T1000 (cell line): ENCODE measurements at regions not wholly inside any gene's neighbourhood (a gene's known extent, or its start where the extent isn't known, plus 50 kb on each side); places are given as distances from the start of the nearest gene placed in this dataset.
"Not testable (repeated sequence)": the region's sequence is repeated elsewhere in the genome, so short reads cannot be mapped to it uniquely, and the experiment has no call there.

Source experiments
- DNase-seq: peaks from one replicate; lab custom pipeline; 2025; ENCODE audit warnings: mixed read lengths; lab: John Stamatoyannopoulos, UW

DNA sequence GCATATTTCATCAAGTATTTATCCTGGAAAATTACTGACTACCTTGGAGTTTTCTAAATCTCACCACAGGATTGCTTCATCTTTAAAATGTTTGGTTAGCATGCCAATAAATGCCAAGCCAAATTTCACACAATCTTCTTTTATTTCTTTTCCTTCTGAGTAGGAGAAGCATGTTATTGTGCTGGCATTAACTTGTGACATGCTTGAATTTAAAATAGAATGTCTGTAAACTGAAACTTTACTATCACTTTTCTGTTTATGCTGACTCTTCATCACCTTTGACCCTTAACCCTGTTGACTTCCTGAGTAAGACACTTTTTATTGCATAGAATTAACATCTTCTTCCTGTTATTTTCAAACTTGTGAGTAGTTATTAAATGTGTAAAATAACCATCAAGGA, 56.2 kb upstream of the LRRTM4 start:
- DNase-seq = no peak

DNA sequence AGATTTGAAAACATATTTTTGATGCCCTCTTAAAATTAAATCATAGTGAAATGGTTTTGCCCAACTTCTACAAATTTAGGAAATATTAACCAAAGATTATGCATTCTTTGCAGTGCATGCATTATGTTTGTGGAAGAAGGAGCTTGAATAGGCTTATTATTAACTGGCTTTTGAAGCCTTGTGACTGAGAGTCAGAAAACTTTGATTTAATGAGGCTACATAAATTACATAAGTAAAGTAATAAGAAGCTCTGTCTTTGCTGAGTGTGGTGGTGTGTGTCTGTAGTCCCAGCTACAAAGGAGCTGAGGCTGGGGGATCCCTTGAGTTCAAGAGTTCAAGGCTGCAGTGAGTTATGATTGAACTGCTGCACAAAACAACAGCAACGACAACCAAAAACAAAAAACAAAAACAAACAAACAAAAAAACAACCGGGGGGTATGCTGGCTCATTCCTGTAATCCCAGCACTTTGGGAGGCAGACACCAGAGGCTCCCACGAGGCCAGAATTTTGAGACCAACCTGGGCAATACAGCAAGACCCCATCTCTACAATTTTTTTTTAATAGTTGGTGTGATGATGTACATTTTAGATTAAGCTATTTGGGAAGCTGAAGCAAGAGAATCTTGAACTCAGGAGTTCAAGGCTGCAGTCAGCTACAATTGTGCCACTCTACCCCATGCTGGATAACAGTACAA, 57.0 kb upstream of the LRRTM4 start:
- no peak for DNase-seq

DNA sequence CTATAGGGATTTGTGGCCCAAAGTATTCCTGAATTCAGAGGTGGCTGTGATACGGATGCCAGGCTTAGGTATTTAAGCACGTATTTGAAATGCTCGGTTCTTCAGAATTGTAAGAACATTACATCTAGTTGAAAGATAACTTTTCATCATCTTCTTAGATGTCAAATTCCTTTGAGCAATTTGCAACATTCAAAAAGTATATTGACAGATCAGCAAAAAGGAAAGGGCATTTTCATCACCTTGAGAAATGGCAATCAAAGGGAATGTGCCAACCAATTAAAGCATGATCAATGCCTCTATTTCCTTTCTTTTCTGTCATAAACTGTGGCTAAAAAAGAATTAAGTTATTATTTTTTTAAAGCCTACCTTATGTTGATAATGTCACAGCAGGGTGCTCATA, 66.3 kb upstream of the LRRTM4 start:
- DNase-seq = no peak

DNA sequence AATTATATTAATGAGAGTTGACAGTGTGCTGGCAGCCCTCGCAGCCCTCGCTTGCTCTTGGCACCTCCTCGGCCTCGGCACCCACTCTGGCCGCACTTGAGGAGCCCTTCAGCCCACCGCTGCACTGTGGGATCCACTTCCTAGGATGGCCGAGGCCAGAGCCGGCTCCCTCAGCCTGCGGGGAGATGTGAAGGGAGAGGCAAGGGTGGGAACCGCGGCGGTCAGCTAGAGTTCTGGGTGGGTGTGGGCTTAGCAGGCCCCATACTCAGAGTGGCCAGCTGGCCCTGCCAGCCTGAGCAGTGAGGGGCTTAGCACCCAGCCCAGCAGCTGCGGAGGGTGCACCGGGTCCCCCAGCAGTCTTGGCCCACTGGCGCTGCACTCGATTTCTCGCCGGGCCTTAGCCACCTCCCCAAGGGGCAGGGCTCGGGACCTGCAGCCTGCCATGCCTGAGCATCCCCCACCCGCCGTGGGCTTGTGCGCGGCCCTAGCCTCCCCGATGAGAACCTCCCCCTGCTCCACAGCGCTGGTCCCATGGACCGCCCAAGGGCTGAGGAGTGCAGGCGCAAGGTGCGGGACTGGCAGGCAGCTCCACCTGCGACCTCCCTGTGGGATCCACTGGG, 68.2 kb upstream of the LRRTM4 start:
- DNase-seq = no peak

DNA sequence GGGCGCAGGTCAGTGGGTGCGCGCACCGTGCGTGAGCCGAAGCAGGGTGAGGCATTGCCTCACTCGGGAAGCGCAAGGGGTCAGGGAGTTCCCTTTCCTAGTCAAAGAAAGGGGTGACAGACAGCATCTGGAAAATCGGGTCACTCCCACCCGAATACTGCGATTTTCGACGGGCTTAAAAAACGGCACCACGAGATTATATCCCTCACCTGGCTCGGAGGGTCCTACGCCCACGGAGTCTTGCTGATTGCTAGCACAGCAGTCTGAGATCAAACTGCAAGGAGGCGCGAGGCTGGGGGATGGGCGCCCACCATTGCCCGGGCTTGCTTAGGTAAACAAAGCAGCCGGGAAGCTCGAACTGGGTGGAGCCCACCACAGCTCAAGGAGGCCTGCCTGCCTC, 70.8 kb upstream of the LRRTM4 start:
- DNase-seq = not testable (repeated sequence)

DNA sequence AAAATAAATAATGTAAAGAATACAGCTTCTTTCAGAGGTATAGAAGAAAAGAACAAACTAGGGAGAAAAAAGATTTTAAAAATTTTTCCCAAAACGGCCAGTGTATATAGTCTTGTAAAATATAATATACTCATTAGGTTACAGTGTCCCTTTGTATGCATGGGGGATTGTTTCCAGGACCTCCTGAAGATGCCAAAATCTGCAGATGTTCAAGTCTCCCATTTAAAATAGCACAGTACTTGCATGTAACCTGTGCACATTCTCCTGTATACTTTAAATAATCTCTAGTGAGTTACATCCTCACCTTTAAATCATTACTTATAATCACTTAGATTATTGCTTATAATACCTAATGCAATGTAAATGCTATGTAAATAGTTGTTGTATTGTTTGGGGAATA, 80.6 kb upstream of the LRRTM4 start:
- DNase-seq = no peak

DNA sequence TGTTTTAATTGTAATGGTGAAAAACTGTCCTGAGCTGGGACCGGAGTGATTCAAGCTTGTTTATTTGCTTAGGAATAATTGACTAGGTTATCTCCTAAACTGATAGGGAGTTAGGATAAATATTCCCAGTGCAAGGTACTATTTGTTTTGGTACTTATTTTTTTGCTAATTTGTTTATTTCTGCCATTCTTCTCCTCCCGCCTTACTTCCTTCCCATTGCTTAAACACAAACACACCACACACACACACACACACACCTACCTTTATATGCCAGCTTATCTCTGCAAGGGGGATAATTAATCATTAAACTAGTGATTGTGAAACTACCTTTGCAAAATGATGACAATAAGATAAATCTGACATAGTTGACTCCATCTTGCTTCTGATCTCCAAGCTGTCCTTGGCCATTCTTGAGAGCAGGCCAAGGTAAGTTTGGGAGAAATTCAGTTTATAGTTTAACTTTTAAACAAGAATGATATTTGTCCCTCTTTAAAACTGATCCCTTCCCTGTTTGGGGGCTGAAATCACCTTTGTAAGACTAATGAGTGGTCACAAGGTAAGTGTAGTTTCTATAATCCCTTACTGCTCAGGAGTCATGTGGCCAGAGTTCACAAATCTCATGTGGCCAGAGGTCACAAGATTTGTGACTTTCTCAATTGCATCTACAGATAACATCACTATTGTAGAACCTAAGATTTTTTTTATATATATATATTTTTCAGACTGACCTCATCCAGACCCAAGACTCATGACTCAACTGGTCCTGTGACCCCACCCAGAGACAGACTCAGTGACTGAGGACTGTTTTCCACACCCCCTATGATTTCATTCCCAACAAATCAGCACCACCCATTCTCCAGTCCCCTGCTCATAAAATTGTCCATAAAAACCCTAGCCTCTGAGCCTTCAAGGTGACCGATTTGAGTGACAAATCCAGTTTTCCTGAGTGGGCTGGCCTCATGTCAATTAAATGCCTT, 83.1 kb upstream of the LRRTM4 start:
- no peak for DNase-seq

DNA sequence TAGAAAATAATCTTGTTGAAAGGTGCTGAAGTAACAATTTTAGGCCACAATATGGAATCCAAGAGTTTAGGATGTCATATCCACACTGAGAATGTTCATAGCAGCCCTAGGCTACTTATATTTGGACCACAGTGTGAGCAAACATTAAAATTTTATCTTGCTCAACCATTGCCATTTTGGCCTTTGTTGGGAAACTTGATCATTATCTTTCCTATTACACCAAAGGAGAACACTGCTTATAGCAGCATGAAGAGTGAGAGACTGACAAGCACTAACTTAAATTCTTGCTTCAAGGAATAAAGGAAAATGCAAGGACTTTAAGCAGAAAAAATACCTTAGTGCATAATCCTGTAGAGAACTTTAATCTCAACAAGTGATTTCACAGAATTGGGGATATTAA, 86.3 kb upstream of the LRRTM4 start:
- no peak for DNase-seq

DNA sequence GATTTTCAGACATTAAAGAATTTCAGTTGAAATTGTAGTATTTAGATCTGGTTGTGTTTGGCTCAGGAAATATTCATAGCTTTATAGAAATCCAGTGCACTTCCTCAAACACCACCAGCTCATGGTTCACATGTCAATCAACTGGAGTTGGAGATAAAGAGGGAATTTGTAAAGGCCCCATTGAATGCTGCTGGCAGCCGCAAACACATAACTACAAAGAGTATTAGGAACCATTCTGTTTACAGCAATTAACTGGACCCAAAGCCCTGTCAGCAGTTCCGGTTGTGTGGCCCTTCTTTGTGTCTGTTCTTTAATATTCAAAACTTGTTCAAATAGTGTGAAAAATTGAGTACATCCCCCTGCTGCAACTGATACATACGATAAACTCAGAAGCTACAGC, 107.4 kb upstream of the LRRTM4 start:
- DNase-seq = no peak

DNA sequence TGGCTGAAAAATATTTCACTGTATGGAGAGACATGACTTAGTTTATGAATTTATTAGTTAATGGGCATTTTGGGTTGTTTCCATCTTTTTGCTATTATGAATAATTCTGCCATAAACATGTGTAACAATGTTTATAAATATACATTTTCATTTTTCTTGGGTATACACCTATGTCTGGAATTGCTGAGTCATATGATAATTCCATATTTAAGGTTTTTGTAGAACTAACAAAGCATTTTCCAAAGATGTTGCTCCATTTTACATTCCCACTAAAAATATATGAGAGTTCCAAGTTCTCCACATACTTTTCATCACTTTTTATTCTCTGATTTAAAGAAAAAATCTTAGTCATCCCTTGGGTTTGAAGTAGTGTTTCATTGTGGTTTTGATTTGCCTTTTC, 108.8 kb upstream of the LRRTM4 start:
- DNase-seq = no peak

DNA sequence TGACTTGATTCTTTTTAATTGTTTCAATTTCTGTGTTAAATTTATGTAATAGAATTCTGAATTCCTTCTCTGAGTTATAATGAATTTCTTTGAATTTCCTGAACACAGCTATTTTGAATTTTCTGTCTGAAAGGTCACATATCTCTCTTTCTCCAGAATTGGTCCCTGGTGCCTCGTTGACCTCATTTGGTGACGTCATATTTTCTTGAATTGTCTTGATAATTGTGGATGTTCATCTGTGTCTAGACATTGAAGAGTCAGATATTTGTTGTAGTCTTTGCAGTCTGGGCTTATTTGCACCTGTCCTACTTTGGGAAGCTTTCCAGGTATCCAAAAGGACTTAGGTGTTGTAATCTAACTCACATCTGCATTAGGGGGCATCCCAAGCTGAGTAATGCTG, 111.4 kb upstream of the LRRTM4 start:
- no peak for DNase-seq

DNA sequence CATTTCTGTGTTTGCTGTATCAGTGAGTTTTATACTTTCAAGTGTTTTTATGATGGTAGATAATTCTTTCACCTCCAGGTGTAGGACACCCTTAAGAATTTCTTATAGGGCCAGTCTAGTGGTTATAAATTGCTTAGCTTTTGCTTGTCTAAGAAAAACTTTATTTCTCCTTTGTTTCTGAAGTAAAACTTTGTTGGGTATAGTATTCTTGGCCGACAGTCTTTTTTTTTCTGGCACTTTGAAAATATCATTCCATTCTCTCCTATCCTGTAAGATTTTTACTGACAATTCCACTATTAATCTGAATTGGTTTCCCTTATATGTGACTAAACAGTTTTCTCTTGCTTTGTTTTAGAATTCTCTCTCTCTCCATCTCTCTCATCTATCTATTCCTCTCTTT, 118.7 kb upstream of the LRRTM4 start:
- no peak for DNase-seq

DNA sequence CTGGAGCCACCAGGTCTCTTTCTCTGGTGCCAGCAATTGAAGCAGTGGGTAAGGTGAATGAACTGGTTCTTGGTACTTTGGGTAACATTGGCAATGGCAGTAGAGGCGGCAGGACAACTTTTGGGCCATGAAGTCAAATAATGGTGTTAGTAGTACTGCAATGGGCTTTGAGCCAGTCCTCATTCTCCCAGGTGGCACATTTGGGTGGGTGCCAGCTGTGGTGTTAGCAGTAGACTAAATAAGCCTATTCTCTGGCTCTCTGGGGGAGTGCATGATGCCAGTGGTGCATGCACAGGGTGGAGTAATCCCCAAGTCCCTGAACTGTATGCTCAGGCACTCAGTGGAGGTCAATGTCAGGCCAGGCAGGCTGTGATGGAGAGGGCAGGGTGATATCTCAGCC, 120.2 kb upstream of the LRRTM4 start:
- no peak for DNase-seq

DNA sequence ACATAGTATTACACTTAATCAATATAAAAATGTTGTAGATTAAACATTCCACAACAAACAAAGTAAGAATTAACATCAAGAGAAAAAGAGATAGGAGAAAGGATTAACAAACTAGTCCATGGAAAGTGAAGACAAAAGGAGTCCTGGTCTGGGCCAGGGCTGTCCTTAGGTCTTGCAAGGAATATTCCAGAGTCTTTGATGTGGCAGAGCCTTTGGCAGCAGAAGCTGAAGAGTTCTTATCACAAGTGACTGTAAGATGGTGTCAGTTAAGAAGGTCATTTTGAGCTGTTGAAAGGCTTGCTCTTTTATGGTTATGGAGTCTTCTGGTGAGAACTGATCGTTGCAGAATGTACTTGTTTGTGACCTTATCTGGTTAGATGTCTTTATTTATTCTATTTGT, 127.7 kb upstream of the LRRTM4 start:
- DNase-seq = no peak

DNA sequence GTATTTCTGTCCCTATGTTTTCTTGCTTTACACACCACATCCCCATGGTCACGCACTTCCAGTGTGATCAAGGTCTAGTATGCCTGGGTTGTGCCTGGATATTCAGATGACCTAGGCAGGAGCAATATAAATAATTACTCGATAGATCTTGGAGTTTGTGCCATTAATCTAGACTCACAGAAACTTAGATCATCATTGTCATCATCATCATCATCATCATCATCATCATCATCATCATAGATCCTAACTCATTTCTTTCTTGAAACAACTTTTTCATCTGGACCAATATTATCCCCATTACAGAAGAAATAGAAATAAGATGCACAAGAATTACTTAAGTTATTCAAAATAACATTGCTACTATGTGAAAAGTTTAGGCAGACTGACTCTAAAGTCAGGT, 130.3 kb upstream of the LRRTM4 start:
- no peak for DNase-seq

DNA sequence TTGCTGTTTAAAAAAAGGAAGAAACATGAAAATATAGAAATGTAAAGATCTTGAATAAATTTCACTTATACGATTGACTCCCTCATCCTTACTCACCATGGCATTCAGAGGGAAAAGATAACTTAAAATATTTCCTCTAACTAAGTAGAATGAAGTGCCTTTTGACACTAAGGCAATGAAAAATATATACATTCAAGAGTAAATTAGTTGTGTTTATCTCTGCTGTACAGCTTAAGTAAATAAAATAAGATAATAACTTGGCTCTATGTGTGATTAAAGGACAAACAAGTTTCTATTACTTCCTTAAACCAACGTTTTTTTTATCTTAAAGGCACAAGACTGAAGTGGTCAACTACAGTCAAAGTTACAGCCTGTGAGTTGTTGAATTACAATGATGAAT, 142.3 kb upstream of the LRRTM4 start:
- no peak for DNase-seq

DNA sequence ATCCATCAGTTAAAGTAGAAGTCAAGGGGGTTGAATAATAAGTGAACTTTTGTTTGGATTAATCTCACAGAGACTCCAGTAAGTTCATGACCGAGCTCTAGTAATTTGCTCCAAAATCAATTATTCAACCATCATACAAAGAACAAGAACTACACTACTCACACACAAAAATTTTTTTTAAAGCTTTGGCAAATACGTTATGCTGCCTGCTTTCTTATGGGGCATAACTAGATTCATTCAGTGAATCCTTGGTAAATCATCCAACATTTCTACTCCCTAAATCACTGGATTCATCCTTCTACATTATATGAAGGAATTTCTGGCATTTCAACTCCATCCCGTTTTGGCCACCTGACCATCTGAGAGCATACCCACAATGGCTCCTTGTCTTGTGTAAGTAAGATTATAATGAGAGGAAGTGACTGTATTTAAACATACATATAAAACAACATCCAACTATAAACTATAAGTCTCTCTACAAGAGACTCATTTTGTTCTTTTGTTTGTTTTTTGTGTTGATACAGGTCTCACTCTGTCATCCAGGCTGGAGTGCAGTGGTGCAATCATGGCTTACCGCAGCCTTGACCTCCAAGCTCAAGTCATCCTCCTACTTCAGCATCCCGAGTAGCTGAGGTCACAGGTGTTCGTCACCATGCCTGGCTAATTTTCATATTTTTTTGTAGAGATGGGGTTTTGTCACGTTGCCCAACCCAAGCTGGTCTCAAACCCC, 144.2 kb upstream of the LRRTM4 start:
- DNase-seq = no peak

DNA sequence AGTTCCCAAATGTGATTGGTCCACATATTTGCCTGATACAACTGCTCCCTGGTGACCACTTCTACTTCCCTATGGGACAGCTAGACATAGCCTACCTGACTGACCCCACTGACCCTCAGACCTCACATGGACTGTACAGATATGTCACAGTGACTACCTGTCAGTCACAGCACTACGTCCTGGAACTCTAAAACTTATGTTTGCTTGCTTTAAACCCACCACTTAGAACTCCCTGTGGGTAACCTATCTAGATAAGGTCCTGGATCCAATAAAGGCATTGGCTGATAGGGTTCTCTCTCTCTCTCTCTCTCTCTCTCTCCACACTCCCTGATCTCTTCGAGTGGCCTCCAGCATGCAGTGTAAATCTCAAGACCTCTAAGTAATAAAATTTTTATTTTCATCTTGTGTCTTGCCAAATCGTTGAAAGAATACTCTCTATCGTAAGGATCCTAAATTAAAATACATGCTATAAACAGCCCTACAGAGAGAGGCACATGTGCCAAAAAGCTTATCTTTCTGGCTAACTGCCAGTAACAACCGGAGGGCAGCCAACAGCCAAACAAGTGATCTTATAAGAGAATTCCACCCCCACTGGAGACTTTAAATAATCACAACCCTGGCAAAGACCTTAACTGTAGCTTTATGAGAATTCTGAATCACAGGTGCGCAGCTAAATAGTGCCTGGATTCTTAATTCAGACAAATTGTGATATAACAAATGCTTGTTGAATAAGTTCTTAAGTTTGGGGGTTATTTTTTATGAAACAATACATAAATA, 162.6 kb upstream of the LRRTM4 start:
- DNase-seq = not testable (repeated sequence)

DNA sequence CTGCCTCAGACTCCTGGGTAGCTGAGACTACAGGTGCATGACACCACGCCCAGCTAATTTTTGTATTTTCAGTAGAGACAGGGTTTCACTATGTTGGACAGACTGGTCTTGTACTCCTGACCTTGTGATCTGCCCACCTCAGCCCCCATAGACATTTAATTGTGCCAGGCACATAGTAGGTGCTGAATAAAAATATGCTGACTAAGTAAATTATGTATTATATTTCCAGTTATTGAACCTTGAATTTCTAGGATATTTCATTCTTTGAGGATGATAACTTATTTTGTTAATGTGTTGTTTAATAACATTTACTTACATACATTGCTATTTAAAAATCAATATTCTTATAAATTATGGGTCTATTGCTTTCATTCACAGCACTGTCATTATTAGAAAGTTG, 190.4 kb upstream of the LRRTM4 start:
- DNase-seq = no peak

DNA sequence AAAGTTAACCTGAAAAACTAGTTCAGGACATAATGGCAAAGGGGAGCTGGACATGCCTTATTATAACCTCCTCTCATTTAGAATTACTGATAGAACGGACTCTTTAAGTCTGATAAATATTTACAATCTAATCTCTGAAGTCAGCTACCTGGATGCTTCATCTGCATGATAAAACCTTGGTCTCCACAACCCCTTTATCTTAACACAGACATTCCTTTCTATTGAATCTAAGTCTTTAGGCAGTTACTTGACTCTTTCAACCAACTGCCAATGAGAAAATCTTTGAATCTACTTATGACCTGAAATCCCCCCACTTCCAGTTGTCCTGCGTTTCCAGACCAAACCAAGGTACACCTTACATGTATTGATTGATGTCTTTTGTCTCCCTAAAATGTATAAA, 191.2 kb upstream of the LRRTM4 start:
- no peak for DNase-seq

DNA sequence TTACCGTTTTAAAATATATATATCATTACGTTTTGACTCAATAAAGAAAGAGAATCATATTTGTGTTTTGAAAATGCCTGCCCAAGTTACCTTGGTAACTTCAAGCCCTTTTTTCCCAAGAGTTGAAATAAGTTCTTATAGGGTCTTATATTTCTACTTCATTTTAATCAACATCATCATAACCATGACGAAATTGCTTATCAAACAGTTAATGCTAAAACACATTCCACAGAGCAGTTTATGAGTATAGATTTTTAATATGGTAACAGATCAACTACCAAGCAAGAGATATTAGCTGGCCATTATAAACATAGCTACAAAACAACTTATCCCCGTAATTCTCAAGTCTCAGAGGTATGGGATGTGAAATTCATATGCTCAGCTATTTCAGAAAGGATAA, 197.9 kb upstream of the LRRTM4 start:
- DNase-seq = no peak

DNA sequence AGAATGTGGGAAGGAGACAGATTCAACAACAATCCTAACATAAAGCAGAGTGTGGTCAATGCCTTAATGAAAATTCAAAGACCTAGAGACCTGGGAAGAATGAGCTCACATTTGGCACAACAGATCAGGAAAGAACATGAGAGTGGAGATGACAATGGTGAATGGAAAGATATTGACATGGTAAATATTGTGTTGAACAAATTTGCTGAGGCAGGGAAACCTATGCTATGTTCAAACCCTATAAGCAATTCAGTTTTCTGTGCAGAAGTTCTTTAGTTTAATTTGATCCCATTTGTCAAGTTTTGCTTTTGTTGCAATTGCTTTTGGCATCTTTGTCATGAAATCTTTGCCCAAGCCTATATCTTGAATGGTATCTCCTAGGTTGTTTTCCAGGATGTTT, 199.4 kb upstream of the LRRTM4 start:
- no peak for DNase-seq
